NCI-H524 treated with DMSO at 0.1 percent for 48 hours (cell line): ENCODE measurements at regions not wholly inside any gene's neighbourhood (a gene's known extent, or its start where the extent isn't known, plus 50 kb on each side); places are given as distances from the start of the nearest gene placed in this dataset.

Experiments used
- DNase-seq: peaks from one replicate; lab custom pipeline; 2025; lab: John Stamatoyannopoulos, UW

GRCh38 chr1:59058665-59059439, 238.0 kb upstream of the FGGY start:
- DNase-seq: no peak

- DNase-seq: no peak
These were observed 235.0 kb upstream of the FGGY start for GRCh38 chr1:59061876-59062275.

- no peak for DNase-seq
These were observed 234.2 kb upstream of the FGGY start for GRCh38 chr1:59062743-59063142.

- DNase-seq: no peak
These were observed 233.4 kb upstream of the FGGY start for GRCh38 chr1:59063501-59063900.

GRCh38 chr1:59064592-59064991, 232.3 kb upstream of the FGGY start:
- DNase-seq: no peak

- DNase-seq: no peak
These were observed 230.7 kb upstream of the FGGY start for GRCh38 chr1:59066236-59066635.

GRCh38 chr1:59070610-59071009, 226.3 kb upstream of the FGGY start:
- DNase-seq: no peak

- no peak for DNase-seq
These were observed 225.6 kb upstream of the FGGY start for GRCh38 chr1:59071289-59071688.

GRCh38 chr1:59071876-59072582, 224.9 kb upstream of the FGGY start:
- no peak for DNase-seq

GRCh38 chr1:59072583-59072947, 224.3 kb upstream of the FGGY start:
- DNase-seq: peak; percentile 87

GRCh38 chr1:59074598-59074997, 222.3 kb upstream of the FGGY start:
- DNase-seq: no peak

GRCh38 chr1:59075021-59075420, 221.9 kb upstream of the FGGY start:
- no peak for DNase-seq

- DNase-seq: no peak
These were observed 220.3 kb upstream of the FGGY start for GRCh38 chr1:59076612-59077011.

GRCh38 chr1:59077466-59078069, 219.3 kb upstream of the FGGY start:
- no peak for DNase-seq

- DNase-seq: peak; percentile 80
These were observed 218.7 kb upstream of the FGGY start for GRCh38 chr1:59078070-59078800.

- no peak for DNase-seq
These were observed 218.0 kb upstream of the FGGY start for GRCh38 chr1:59078866-59079265.

- no peak for DNase-seq
These were observed 217.3 kb upstream of the FGGY start for GRCh38 chr1:59079434-59080140.

- DNase-seq: no peak
These were observed 215.7 kb upstream of the FGGY start for GRCh38 chr1:59081181-59081580.

GRCh38 chr1:59081795-59082194, 215.1 kb upstream of the FGGY start:
- DNase-seq: no peak

GRCh38 chr1:59083946-59084865, 212.7 kb upstream of the FGGY start:
- no peak for DNase-seq

- no peak for DNase-seq
These were observed 211.8 kb upstream of the FGGY start for GRCh38 chr1:59085101-59085500.
